IMR-90 (cell line): ENCODE measurements at regions not wholly inside any gene's neighbourhood (a gene's known extent, or its start where the extent isn't known, plus 50 kb on each side); places are given as distances from the start of the nearest gene placed in this dataset.

Experiments
- ATAC-seq: fragments of 200-7000 bp; cut with Tn5 transposase; 2 replicates; pipeline ENCODE4 v1.9.1; 2020; ENCODE audit warnings: low read depth, mild to moderate bottlenecking, moderate library complexity
- BruUV-seq: library from RNA; stranded (reverse); fragments of 400-500 nt; replicated peaks from 2 replicates; lab custom pipeline; 2021; lab: Mats Ljungman, UMichigan
- CTCF ChIA-PET: fragments of 300-600 bp; formaldehyde crosslinking; extraction: SDS; loops from one replicate; lab custom pipeline; 2021; ENCODE audit warnings: antibody characterized with exemption; lab: Yijun Ruan, JAX
- POLR2A ChIA-PET: fragments of 300-600 bp; sonication (Branson Sonifier 250); formaldehyde crosslinking; loops from one replicate; lab custom pipeline; 2022; ENCODE audit warnings: antibody characterized with exemption; ENCODE audit not compliant: unreplicated experiment; lab: Charles Lee
- DNase-seq: peaks from one replicate; pipeline ENCODE4 v3.0.0; 2013
- H2AFZ ChIP-seq: replicated peaks from 2 replicates; pipeline ENCODE3; 2013; ENCODE audit warnings: low read length, mild to moderate bottlenecking; ENCODE audit not compliant: poor library complexity
- H2AK5ac ChIP-seq: 2 replicates; pipeline ENCODE4 v1.6.1; 2013; ENCODE audit warnings: low read depth, low read length, inconsistent platforms
- H2AK9ac ChIP-seq: replicated peaks from 2 replicates; pipeline ENCODE3; 2013; ENCODE audit warnings: mild to moderate bottlenecking, low read depth, low read length, moderate library complexity; ENCODE audit not compliant: poor library complexity
- H2BK120ac ChIP-seq: 2 replicates; pipeline ENCODE4 v1.6.1; 2013; ENCODE audit warnings: low read depth, low read length, inconsistent platforms
- H2BK15ac ChIP-seq: 3 replicates; pipeline ENCODE4 v1.6.1; 2013; ENCODE audit warnings: low read depth, low read length, inconsistent platforms
- H2BK20ac ChIP-seq: 2 replicates; pipeline ENCODE4 v1.6.1; 2013; ENCODE audit warnings: low read depth, mild to moderate bottlenecking, inconsistent platforms, low read length, moderate library complexity
- H2BK5ac ChIP-seq: 2 replicates; pipeline ENCODE4 v1.6.1; 2013; ENCODE audit warnings: mild to moderate bottlenecking, low read depth, low read length, inconsistent platforms; ENCODE audit not compliant: poor library complexity, severe bottlenecking
- H3K14ac ChIP-seq: replicated peaks from 2 replicates; pipeline ENCODE4 v1.6.1; 2013; ENCODE audit warnings: low read depth, low read length, inconsistent platforms
- H3K18ac ChIP-seq: 2 replicates; pipeline ENCODE4 v1.6.1; 2013; ENCODE audit warnings: low read depth, low read length, control low read depth
- H3K23ac ChIP-seq: 2 replicates; pipeline ENCODE4 v1.6.1; 2013; ENCODE audit warnings: low read depth, low read length, inconsistent platforms
- H3K27ac ChIP-seq: 2 replicates; pipeline ENCODE4 v1.5.1; 2013; ENCODE audit warnings: mild to moderate bottlenecking, control low read depth, low read length; ENCODE audit not compliant: insufficient read depth
- H3K27me3 ChIP-seq: 2 replicates; pipeline ENCODE4 v1.6.1; 2013; ENCODE audit warnings: low read length; ENCODE audit not compliant: control insufficient read depth, insufficient read depth
- H3K36me3 ChIP-seq: 2 replicates; pipeline ENCODE4 v1.6.1; 2013; ENCODE audit warnings: low read length, mixed read lengths; ENCODE audit not compliant: control insufficient read depth, insufficient read depth
- H3K4ac ChIP-seq: 2 replicates; pipeline ENCODE4 v1.6.1; 2013; ENCODE audit warnings: low read depth, low read length, inconsistent platforms
- H3K4me1 ChIP-seq: 2 replicates; pipeline ENCODE4 v1.6.1; 2013; ENCODE audit warnings: low read length, mixed read lengths; ENCODE audit not compliant: control insufficient read depth, insufficient read depth
- H3K4me2 ChIP-seq: 2 replicates; pipeline ENCODE4 v1.6.1; 2013; ENCODE audit warnings: low read depth, mild to moderate bottlenecking, control low read depth, low read length, moderate library complexity
- H3K4me3 ChIP-seq: 2 replicates; pipeline ENCODE4 v1.5.1; 2013; ENCODE audit warnings: low read depth, mild to moderate bottlenecking, control low read depth, low read length, moderate library complexity; ENCODE audit not compliant: insufficient read depth
- H3K56ac ChIP-seq: 2 replicates; pipeline ENCODE4 v1.6.1; 2013; ENCODE audit warnings: low read length, inconsistent platforms; ENCODE audit not compliant: insufficient read depth; ENCODE audit errors: extremely low read depth
- H3K79me1 ChIP-seq, 2 experiments: 2 replicates each; pipeline ENCODE4 v1.6.1; 2013; ENCODE audit warnings: low read length in 2 of 2, inconsistent platforms in 1 of 2, low read depth in 1 of 2
- H3K9ac ChIP-seq: 2 replicates; pipeline ENCODE4 v1.6.1; 2013; ENCODE audit warnings: low read depth, low read length, control low read depth
- H3K9me1 ChIP-seq: 2 replicates; pipeline ENCODE4 v1.6.1; 2013; ENCODE audit warnings: low read length, inconsistent platforms; ENCODE audit not compliant: insufficient read depth
- H3K9me3 ChIP-seq: 2 replicates; pipeline ENCODE4 v1.6.1; 2013; ENCODE audit warnings: low read length; ENCODE audit not compliant: control insufficient read depth, insufficient read depth
- H4K20me1 ChIP-seq: 2 replicates; pipeline ENCODE4 v1.6.1; 2013; ENCODE audit warnings: low read length, inconsistent platforms; ENCODE audit not compliant: insufficient read depth
- H4K5ac ChIP-seq: 2 replicates; pipeline ENCODE4 v1.6.1; 2013; ENCODE audit warnings: mild to moderate bottlenecking, low read depth, low read length, control low read depth
- H4K8ac ChIP-seq, 2 experiments: 2 replicates each; pipeline ENCODE4 v1.6.1; 2013; ENCODE audit warnings: low read depth in 2 of 2, low read length in 2 of 2, control low read depth in 1 of 2, inconsistent platforms in 1 of 2
- H4K91ac ChIP-seq: 2 replicates; pipeline ENCODE4 v1.6.1; 2013; ENCODE audit warnings: low read depth, low read length, inconsistent platforms; ENCODE audit not compliant: insufficient read depth
- BHLHE40 ChIP-seq: fragments of 150-350 bp; IDR thresholded peaks from 2 replicates; pipeline ENCODE4 v1.6.1; 2016; ENCODE audit warnings: mild to moderate bottlenecking, low read depth, low read length
- CEBPB ChIP-seq: IDR thresholded peaks from 2 replicates; pipeline ENCODE4 v1.6.1; 2012; ENCODE audit warnings: low read depth, low read length, improper control_type of control experiment
- CHD1 ChIP-seq: IDR thresholded peaks from 2 replicates; pipeline ENCODE4 v1.6.1; 2012; ENCODE audit warnings: low read depth, low read length, improper control_type of control experiment
- ELK1 ChIP-seq: fragments of 150-350 bp; IDR thresholded peaks from 2 replicates; pipeline ENCODE4 v1.6.1; 2016; ENCODE audit warnings: low read depth, mild to moderate bottlenecking, low read length, moderate library complexity, borderline replicate concordance
- FOS ChIP-seq: fragments of 150-350 bp; IDR thresholded peaks from 2 replicates; pipeline ENCODE4 v1.6.1; 2016; ENCODE audit warnings: low read depth, low read length
- MAFK ChIP-seq: IDR thresholded peaks from 2 replicates; pipeline ENCODE4 v1.6.1; 2012; ENCODE audit warnings: low read depth, low read length, improper control_type of control experiment
- MAZ ChIP-seq: IDR thresholded peaks from 2 replicates; pipeline ENCODE4 v1.6.1; 2012; ENCODE audit warnings: low read depth, mild to moderate bottlenecking, low read length, improper control_type of control experiment, moderate library complexity, borderline replicate concordance
- MXI1 ChIP-seq: IDR thresholded peaks from 2 replicates; pipeline ENCODE4 v1.6.1; 2012; ENCODE audit warnings: low read depth, mild to moderate bottlenecking, low read length, moderate library complexity, borderline replicate concordance
- NFE2L2 ChIP-seq: fragments of 150-350 bp; IDR thresholded peaks from 2 replicates; pipeline ENCODE4 v1.6.1; 2016; ENCODE audit warnings: low read depth, mild to moderate bottlenecking, low read length
- POLR2A ChIP-seq: IDR thresholded peaks from 2 replicates; pipeline ENCODE4 v1.6.1; 2012; ENCODE audit warnings: mild to moderate bottlenecking, low read depth, low read length
- RAD21 ChIP-seq: IDR thresholded peaks from 2 replicates; pipeline ENCODE4 v1.6.1; 2012; ENCODE audit warnings: low read length, improper control_type of control experiment
- RCOR1 ChIP-seq: IDR thresholded peaks from 2 replicates; pipeline ENCODE4 v1.6.1; 2012; ENCODE audit warnings: mild to moderate bottlenecking, low read length, improper control_type of control experiment; ENCODE audit not compliant: insufficient replicate concordance
- RFX5 ChIP-seq: IDR thresholded peaks from 2 replicates; pipeline ENCODE4 v1.8.0; 2012; ENCODE audit warnings: low read depth, mild to moderate bottlenecking, low read length, moderate library complexity
- SMC3 ChIP-seq: fragments of 150-350 bp; IDR thresholded peaks from 2 replicates; pipeline ENCODE4 v1.6.1; 2016; ENCODE audit warnings: low read depth, mild to moderate bottlenecking, antibody characterized with exemption, low read length, moderate library complexity
- USF2 ChIP-seq: fragments of 150-350 bp; IDR thresholded peaks from 2 replicates; pipeline ENCODE4 v1.6.1; 2017; ENCODE audit warnings: mild to moderate bottlenecking, antibody characterized with exemption, low read length, low read depth
- WGBS, 2 experiments: methylation state at CpG; one replicate each; pipeline versions ENCODE4 v1.1.5 to v1.1.7; 2013; ENCODE audit warnings: missing lambda C conversion rate in 2 of 2; ENCODE audit not compliant: insufficient read length in 1 of 2; ENCODE audit errors: extremely low coverage in 2 of 2; 5-methylcytosine and 5-hydroxymethylcytosine counted together
- dilution Hi-C: fragments of 300-500 bp; cut with HindIII; formaldehyde crosslinking; loops from one replicate; pipeline ENCODE4 v1.14.3; 2018; ENCODE audit warnings: low sequenced_read_pairs; ENCODE audit not compliant: unreplicated experiment
- in situ Hi-C: fragments of 300-500 bp; cut with MboI; formaldehyde crosslinking; loops from 3 replicates; pipeline ENCODE4 v1.14.3; 2019; ENCODE audit warnings: low sequenced_read_pairs, inconsistent platforms, mixed read lengths
- intact Hi-C: fragments of 100-400 bp; cut with micrococcal nuclease; formaldehyde crosslinking; loops from 2 replicates; pipeline ENCODE4 v1.10.0; 2022
- TF ChIP-seq, protein P1 (sequence below): conservative IDR thresholded peaks from 2 replicates; pipeline ENCODE4 v1.5.1; 2012; ENCODE audit warnings: mild to moderate bottlenecking, low read depth, low read length, improper control_type of control experiment

GRCh38 chr4:1564535-1565375 lies 119.4 kb downstream of the FAM53A start:
- no peak overlapping the region for H2AFZ ChIP-seq
- no peaks in the 10 kb centered on the region for H3K36me3 ChIP-seq
- no peaks in the 10 kb centered on the region for H3K9me1 ChIP-seq
- H3K23ac ChIP-seq: no peak overlapping the region
- no peaks in the 10 kb centered on the region for H3K4me1 ChIP-seq
- H3K14ac ChIP-seq: no peak overlapping the region
- WGBS, 2 experiments: 6% methylated on average over 3 of the region's 21 CpGs; no CpG with 5 or more reads in 1 of the 2 experiments
- no peak overlapping the region for H4K5ac ChIP-seq
- no peak overlapping the region for H2AK5ac ChIP-seq
- in situ Hi-C loops (no loop called here), dilution Hi-C loops (no loop called here), intact Hi-C loops (no loop called here)
- H3K79me1 ChIP-seq: no peaks in the 10 kb centered on the region
- H2BK120ac ChIP-seq: no peak overlapping the region
- TF ChIP-seq POLR2A (no peak), ELK1 (no peak), RAD21 (no peak), MXI1 (no peak), BHLHE40 (no peak), CEBPB (no peak), MAFK (no peak), SMC3 (no peak), CHD1 (no peak), RFX5 (no peak), RCOR1 (no peak), FOS (no peak), USF2 (no peak), NFE2L2 (no peak), MAZ (no peak)
- TF ChIP-seq, protein P1, sequence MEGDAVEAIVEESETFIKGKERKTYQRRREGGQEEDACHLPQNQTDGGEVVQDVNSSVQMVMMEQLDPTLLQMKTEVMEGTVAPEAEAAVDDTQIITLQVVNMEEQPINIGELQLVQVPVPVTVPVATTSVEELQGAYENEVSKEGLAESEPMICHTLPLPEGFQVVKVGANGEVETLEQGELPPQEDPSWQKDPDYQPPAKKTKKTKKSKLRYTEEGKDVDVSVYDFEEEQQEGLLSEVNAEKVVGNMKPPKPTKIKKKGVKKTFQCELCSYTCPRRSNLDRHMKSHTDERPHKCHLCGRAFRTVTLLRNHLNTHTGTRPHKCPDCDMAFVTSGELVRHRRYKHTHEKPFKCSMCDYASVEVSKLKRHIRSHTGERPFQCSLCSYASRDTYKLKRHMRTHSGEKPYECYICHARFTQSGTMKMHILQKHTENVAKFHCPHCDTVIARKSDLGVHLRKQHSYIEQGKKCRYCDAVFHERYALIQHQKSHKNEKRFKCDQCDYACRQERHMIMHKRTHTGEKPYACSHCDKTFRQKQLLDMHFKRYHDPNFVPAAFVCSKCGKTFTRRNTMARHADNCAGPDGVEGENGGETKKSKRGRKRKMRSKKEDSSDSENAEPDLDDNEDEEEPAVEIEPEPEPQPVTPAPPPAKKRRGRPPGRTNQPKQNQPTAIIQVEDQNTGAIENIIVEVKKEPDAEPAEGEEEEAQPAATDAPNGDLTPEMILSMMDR: no peak
- H3K27me3 ChIP-seq: peaks cover 37% of the 10 kb centered on the region
- DNase-seq (no peak), ATAC-seq (no peak)
- H3K4ac ChIP-seq: no peak overlapping the region
- H4K20me1 ChIP-seq: no peaks in the 10 kb centered on the region
- ChIA-PET POLR2A (no interaction called here), CTCF (no interaction called here)
- no peak overlapping the region for H2BK5ac ChIP-seq
- no peak overlapping the region for H2BK20ac ChIP-seq
- H3K9ac ChIP-seq: no peak overlapping the region
- no peaks in the 10 kb centered on the region for H3K9me3 ChIP-seq
- no peak overlapping the region for H4K8ac ChIP-seq
- H3K4me2 ChIP-seq: no peak overlapping the region
- H4K91ac ChIP-seq: no peak overlapping the region
- BruUV-seq: no TSS peak
- no peak overlapping the region for H2AK9ac ChIP-seq
- no peak overlapping the region for H3K4me3 ChIP-seq
- H3K18ac ChIP-seq: no peak overlapping the region
- no peak overlapping the region for H2BK15ac ChIP-seq
- no peak overlapping the region for H3K56ac ChIP-seq
- no peak overlapping the region for H3K27ac ChIP-seq
